ENCODE measurements at regions not wholly inside any gene's neighbourhood (a gene's known extent, or its start where the extent isn't known, plus 50 kb on each side); places are given as distances from the start of the nearest gene placed in this dataset. TPM values are rescaled to one million over a fixed set of nuclear protein-coding genes. Genes with fewer than 3 reads are reported as not detected.
A peak's percentile ranks its signal among the peaks of the same experiment; 100 is the strongest.

MicroRNAs in the stretch of these regions (microRNA counts, 767-probe panel; counts per million panel counts)
- microRNA hsa-miR-3144-5p, result not detected

Small RNA genes in the stretch of these regions (microRNA-seq; reads per million reads assigned to microRNA genes)
- gene MIR3144, result not detected

Small RNA genes in the stretch of these regions (small RNA-seq; reads per million reads assigned to genes)
- gene COX6A1P3 (ENCODE audit: low replicate concordance) (not detected), gene MIR3144 (ENCODE audit: low replicate concordance) (not detected), gene RNA5SP215 (ENCODE audit: low replicate concordance) (0.85 reads per million, percentile 55 among the genes with 10 or more reads in this experiment), gene RNU6-214P (ENCODE audit: low replicate concordance) (not detected)
